ENCODE measurements at regions not wholly inside any gene's neighbourhood (a gene's known extent, or its start where the extent isn't known, plus 50 kb on each side); places are given as distances from the start of the nearest gene placed in this dataset.

GRCh38 chr11:22133776-22134175, 59.1 kb upstream of the ANO5 start:
- TF ChIP-seq, protein P1, sequence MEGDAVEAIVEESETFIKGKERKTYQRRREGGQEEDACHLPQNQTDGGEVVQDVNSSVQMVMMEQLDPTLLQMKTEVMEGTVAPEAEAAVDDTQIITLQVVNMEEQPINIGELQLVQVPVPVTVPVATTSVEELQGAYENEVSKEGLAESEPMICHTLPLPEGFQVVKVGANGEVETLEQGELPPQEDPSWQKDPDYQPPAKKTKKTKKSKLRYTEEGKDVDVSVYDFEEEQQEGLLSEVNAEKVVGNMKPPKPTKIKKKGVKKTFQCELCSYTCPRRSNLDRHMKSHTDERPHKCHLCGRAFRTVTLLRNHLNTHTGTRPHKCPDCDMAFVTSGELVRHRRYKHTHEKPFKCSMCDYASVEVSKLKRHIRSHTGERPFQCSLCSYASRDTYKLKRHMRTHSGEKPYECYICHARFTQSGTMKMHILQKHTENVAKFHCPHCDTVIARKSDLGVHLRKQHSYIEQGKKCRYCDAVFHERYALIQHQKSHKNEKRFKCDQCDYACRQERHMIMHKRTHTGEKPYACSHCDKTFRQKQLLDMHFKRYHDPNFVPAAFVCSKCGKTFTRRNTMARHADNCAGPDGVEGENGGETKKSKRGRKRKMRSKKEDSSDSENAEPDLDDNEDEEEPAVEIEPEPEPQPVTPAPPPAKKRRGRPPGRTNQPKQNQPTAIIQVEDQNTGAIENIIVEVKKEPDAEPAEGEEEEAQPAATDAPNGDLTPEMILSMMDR (IDR thresholded peaks at IDR 0.05 in 4 of 5, conservative IDR thresholded peaks at IDR 0.05 in 1 of 5) = no peak
- TF ChIP-seq POLR2A (IDR thresholded peaks at IDR 0.05) = no peak

Measured in gastrocnemius medialis (tissue), 4 donors.